Neural progenitor cell (in vitro differentiated cells): ENCODE measurements at regions not wholly inside any gene's neighbourhood (a gene's known extent, or its start where the extent isn't known, plus 50 kb on each side); places are given as distances from the start of the nearest gene placed in this dataset.

Source experiments
- DNase-seq: peaks from one replicate; pipeline ENCODE4 v3.0.0-alpha.2; 2016; ENCODE audit warnings: low spot score
- H2AFZ ChIP-seq: fragments of 200-600 bp; sonication (generic); replicated peaks from 2 replicates; pipeline ENCODE4 v1.6.1; 2016; ENCODE audit warnings: antibody characterized with exemption
- H3F3A ChIP-seq: fragments of 200-600 bp; sonication (generic); 2 replicates; pipeline ENCODE4 v1.6.1; 2016; ENCODE audit warnings: antibody characterized with exemption, low read depth
- H3K27ac ChIP-seq: fragments of 200-600 bp; sonication (generic); 2 replicates; pipeline ENCODE4 v1.5.1; 2016; ENCODE audit warnings: mild to moderate bottlenecking
- H3K27me3 ChIP-seq: fragments of 200-600 bp; sonication (generic); 2 replicates; pipeline ENCODE4 v1.6.1; 2016; ENCODE audit warnings: mild to moderate bottlenecking, moderate library complexity
- H3K36me3 ChIP-seq: fragments of 200-600 bp; sonication (generic); 2 replicates; pipeline ENCODE4 v1.5.1; 2016
- H3K4me1 ChIP-seq: fragments of 200-600 bp; sonication (generic); 2 replicates; pipeline ENCODE4 v1.6.1; 2016; ENCODE audit warnings: mixed run types
- H3K4me2 ChIP-seq: fragments of 200-600 bp; sonication (generic); 2 replicates; pipeline ENCODE4 v1.6.1; 2016
- H3K4me3 ChIP-seq: fragments of 200-600 bp; sonication (generic); 2 replicates; pipeline ENCODE4 v1.5.1; 2016
- H3K79me2 ChIP-seq: fragments of 200-600 bp; sonication (generic); 2 replicates; pipeline ENCODE4 v1.6.1; 2016; ENCODE audit warnings: low read depth
- H3K9ac ChIP-seq: fragments of 200-600 bp; sonication (generic); 2 replicates; pipeline ENCODE4 v1.6.1; 2016
- H3K9me3 ChIP-seq: fragments of 200-600 bp; sonication (generic); 2 replicates; pipeline ENCODE4 v1.5.1; 2016; ENCODE audit warnings: low read depth
- H4K20me1 ChIP-seq: fragments of 200-600 bp; sonication (generic); 2 replicates; pipeline ENCODE4 v1.6.1; 2016; ENCODE audit warnings: low read depth
- H3K27ac Mint-ChIP-seq: 3 replicates; pipeline ENCODE4 v1.8.0; 2021; ENCODE audit warnings: mixed read lengths
- H3K27me3 Mint-ChIP-seq: 2 replicates; pipeline ENCODE4 v1.8.0; 2022; ENCODE audit warnings: low read depth, mild to moderate bottlenecking, inconsistent platforms, moderate library complexity, mixed read lengths; ENCODE audit not compliant: insufficient read depth
- H3K36me3 Mint-ChIP-seq: 3 replicates; pipeline ENCODE4 v1.8.0; 2021; ENCODE audit warnings: mixed read lengths
- H3K4me1 Mint-ChIP-seq: 3 replicates; pipeline ENCODE4 v1.8.0; 2021; ENCODE audit warnings: mixed read lengths
- H3K4me3 Mint-ChIP-seq: 3 replicates; pipeline ENCODE4 v1.8.0; 2021; ENCODE audit warnings: mild to moderate bottlenecking, moderate library complexity, mixed read lengths
- H3K9me3 Mint-ChIP-seq: 3 replicates; pipeline ENCODE4 v1.8.0; 2020; ENCODE audit warnings: mixed read lengths
- EZH2 ChIP-seq: fragments of 200-600 bp; sonication (generic); IDR thresholded peaks from 2 replicates; pipeline ENCODE4 v1.6.1; 2017; ENCODE audit warnings: antibody characterized with exemption, mild to moderate bottlenecking, moderate library complexity
- EZH2phosphoT487 ChIP-seq: fragments of 200-600 bp; sonication (generic); IDR thresholded peaks from 2 replicates; pipeline ENCODE4 v1.6.1; 2017; ENCODE audit warnings: antibody characterized with exemption
- TF ChIP-seq, protein P1 (sequence below): fragments of 200-600 bp; sonication (generic); IDR thresholded peaks from 2 replicates; pipeline ENCODE4 v1.5.1; 2017; ENCODE audit warnings: antibody characterized with exemption, mild to moderate bottlenecking

DNA sequence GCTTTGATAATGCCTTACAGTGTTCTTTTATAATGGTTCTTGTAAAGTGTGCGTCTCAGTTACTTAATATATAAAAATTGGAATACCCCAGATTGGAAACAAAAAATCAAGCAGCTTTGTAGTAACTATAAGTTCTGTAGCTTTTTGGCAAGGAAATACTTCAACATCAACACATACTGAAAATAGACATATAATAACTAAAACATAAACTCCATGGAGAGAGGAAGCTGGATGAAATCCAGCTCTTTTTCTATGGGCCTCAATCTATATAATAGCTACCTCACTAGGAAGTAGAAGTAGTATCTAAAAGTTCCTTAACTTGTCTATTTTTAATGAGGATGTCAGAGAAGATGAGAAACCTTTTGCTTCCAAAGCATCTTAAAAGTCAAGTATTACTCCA, 313.3 kb upstream of the NFIA start:
- Histone ChIP-seq H2AFZ (no peak overlapping the region), H3K27me3 (no peaks in the 10 kb centered on the region), H4K20me1 (no peaks in the 10 kb centered on the region), H3K9me3 (no peaks in the 10 kb centered on the region), H3K36me3 (no peaks in the 10 kb centered on the region), H3K79me2 (no peaks in the 10 kb centered on the region), H3K9ac (no peak overlapping the region), H3K4me3 (no peak overlapping the region), H3K4me1 (no peaks in the 10 kb centered on the region), H3F3A (no peaks in the 10 kb centered on the region), H3K4me2 (no peak overlapping the region), H3K27ac (no peak overlapping the region)
- no peaks in the 10 kb centered on the region for H3K27me3 Mint-ChIP-seq
- DNase-seq = no peak
- no peak overlapping the region for H3K27ac Mint-ChIP-seq
- H3K36me3 Mint-ChIP-seq = no peaks in the 10 kb centered on the region
- no peaks in the 10 kb centered on the region for H3K4me1 Mint-ChIP-seq
- no peak for TF ChIP-seq EZH2
- TF ChIP-seq, protein P1, sequence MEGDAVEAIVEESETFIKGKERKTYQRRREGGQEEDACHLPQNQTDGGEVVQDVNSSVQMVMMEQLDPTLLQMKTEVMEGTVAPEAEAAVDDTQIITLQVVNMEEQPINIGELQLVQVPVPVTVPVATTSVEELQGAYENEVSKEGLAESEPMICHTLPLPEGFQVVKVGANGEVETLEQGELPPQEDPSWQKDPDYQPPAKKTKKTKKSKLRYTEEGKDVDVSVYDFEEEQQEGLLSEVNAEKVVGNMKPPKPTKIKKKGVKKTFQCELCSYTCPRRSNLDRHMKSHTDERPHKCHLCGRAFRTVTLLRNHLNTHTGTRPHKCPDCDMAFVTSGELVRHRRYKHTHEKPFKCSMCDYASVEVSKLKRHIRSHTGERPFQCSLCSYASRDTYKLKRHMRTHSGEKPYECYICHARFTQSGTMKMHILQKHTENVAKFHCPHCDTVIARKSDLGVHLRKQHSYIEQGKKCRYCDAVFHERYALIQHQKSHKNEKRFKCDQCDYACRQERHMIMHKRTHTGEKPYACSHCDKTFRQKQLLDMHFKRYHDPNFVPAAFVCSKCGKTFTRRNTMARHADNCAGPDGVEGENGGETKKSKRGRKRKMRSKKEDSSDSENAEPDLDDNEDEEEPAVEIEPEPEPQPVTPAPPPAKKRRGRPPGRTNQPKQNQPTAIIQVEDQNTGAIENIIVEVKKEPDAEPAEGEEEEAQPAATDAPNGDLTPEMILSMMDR = no peak
- peaks cover 24% of the 10 kb centered on the region for H3K9me3 Mint-ChIP-seq
- no peak overlapping the region for H3K4me3 Mint-ChIP-seq

DNA sequence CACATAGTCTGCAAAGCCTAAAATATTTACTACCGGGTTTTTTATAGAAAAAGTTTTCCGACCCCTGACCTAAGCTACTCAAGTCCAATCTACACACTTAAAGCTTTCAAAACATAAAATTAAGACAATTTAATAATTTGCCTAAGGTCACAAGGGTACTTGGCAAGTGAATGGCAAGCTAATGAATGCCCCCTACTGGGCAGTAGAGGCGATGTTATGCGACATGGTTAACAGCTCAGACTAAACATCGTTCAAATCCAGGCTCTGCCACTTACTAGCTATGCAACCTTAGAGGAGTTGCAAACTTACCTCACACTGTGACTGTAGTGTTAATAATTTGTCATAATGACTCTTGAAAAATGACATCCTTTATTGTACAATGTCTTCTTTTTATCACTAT, 317.2 kb upstream of the NFIA start:
- Mint-ChIP-seq H3K27ac (no peak overlapping the region), H3K4me3 (no peak overlapping the region), H3K27me3 (no peaks in the 10 kb centered on the region), H3K36me3 (no peaks in the 10 kb centered on the region), H3K9me3 (peaks cover under 1% of the 10 kb centered on the region), H3K4me1 (no peaks in the 10 kb centered on the region)
- Histone ChIP-seq H3K4me2 (no peak overlapping the region), H3K9ac (no peak overlapping the region), H3K9me3 (no peaks in the 10 kb centered on the region), H2AFZ (no peak overlapping the region), H3K4me1 (no peaks in the 10 kb centered on the region), H3K79me2 (no peaks in the 10 kb centered on the region), H3F3A (no peaks in the 10 kb centered on the region), H3K27me3 (no peaks in the 10 kb centered on the region), H3K36me3 (no peaks in the 10 kb centered on the region), H3K4me3 (no peak overlapping the region), H3K27ac (no peak overlapping the region), H4K20me1 (no peaks in the 10 kb centered on the region)
- DNase-seq = peak; percentile 57
- TF ChIP-seq EZH2 (no peak), EZH2phosphoT487 (no peak)
- TF ChIP-seq, protein P1 = peak; percentile 70

DNA sequence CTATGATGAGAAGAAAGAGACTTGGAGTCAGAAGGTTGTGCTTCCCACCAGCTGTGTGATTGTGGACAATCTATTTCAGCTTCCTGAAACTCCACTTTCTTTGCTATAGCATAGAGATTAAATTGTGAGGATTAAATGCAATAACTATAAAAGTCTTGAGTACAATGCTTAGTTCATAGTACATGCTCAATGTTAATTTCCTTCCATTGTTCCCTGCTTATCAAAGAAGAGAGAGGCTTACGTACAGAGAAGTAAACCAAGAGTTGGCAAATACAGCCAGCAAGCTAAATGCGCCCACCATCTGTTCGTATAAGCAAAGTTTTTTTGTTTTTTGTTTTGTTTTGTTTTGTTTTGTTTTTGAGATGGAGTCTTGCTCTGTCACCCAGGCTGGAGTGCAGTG, 317.9 kb upstream of the NFIA start:
- Histone ChIP-seq H2AFZ (no peak overlapping the region), H3K27ac (no peak overlapping the region), H3K4me3 (no peak overlapping the region), H3K4me2 (no peak overlapping the region), H3K36me3 (no peaks in the 10 kb centered on the region), H3K79me2 (no peaks in the 10 kb centered on the region), H4K20me1 (no peaks in the 10 kb centered on the region), H3K4me1 (no peaks in the 10 kb centered on the region), H3F3A (no peaks in the 10 kb centered on the region), H3K9ac (no peak overlapping the region), H3K9me3 (no peaks in the 10 kb centered on the region), H3K27me3 (no peaks in the 10 kb centered on the region)
- Mint-ChIP-seq H3K27ac (no peak overlapping the region), H3K36me3 (no peaks in the 10 kb centered on the region), H3K4me1 (peaks cover 1% of the 10 kb centered on the region), H3K27me3 (no peaks in the 10 kb centered on the region), H3K4me3 (no peak overlapping the region), H3K9me3 (no peaks in the 10 kb centered on the region)
- DNase-seq = no peak
- TF ChIP-seq EZH2phosphoT487 (no peak), EZH2 (no peak)
- TF ChIP-seq, protein P1 = no peak

DNA sequence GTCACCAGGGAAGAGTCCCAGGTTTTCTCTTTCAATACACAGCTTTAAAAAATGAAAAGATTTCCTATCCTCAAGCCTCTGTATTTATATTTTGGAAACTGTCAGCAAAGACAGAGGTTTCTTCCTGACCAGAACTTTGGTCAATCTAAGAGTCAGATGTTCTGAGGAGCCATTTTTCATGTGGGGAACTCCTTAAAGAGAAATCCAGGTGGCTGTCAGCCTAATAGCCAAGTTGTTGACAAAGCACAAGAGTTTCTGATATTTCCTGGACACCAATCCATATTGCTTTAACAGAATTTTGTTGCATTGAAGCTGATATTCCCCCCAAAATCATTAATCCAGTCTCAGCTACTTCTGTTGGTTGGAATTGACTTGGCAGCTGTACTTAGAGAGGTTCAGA, 318.6 kb upstream of the NFIA start:
- H3K4me3 Mint-ChIP-seq = no peak overlapping the region
- no peaks in the 10 kb centered on the region for H3K4me1 ChIP-seq
- TF ChIP-seq EZH2 (no peak), EZH2phosphoT487 (no peak)
- TF ChIP-seq, protein P1 = no peak
- no peak overlapping the region for H2AFZ ChIP-seq
- no peaks in the 10 kb centered on the region for H3K27me3 ChIP-seq
- no peaks in the 10 kb centered on the region for H4K20me1 ChIP-seq
- peaks cover 4% of the 10 kb centered on the region for H3K4me1 Mint-ChIP-seq
- H3K9me3 Mint-ChIP-seq = no peaks in the 10 kb centered on the region
- no peaks in the 10 kb centered on the region for H3K79me2 ChIP-seq
- H3K4me3 ChIP-seq = no peak overlapping the region
- H3K27ac ChIP-seq = no peak overlapping the region
- no peaks in the 10 kb centered on the region for H3K36me3 ChIP-seq
- no peaks in the 10 kb centered on the region for H3K9me3 ChIP-seq
- H3K27me3 Mint-ChIP-seq = no peaks in the 10 kb centered on the region
- no peak overlapping the region for H3K9ac ChIP-seq
- DNase-seq = no peak
- H3F3A ChIP-seq = no peaks in the 10 kb centered on the region
- H3K4me2 ChIP-seq = no peak overlapping the region
- H3K36me3 Mint-ChIP-seq = no peaks in the 10 kb centered on the region
- H3K27ac Mint-ChIP-seq = no peak overlapping the region
